Endothelial cell of umbilical vein (primary cell): ENCODE measurements at regions not wholly inside any gene's neighbourhood (a gene's known extent, or its start where the extent isn't known, plus 50 kb on each side); places are given as distances from the start of the nearest gene placed in this dataset.

Experiments
- BruUV-seq: library from RNA; stranded (reverse); fragments of 400-500 nt; replicated peaks from 2 replicates; lab custom pipeline; 2021; lab: Mats Ljungman, UMichigan
- CTCF ChIA-PET: fragments of 300-600, 350-600 bp; sonication (Branson Sonifier 250); formaldehyde crosslinking; loops from one replicate; lab custom pipeline; 2021; ENCODE audit warnings: antibody characterized with exemption, inconsistent platforms; lab: Charles Lee
- POLR2A ChIA-PET: fragments of 300-600, 350-600 bp; sonication (Branson Sonifier 250); formaldehyde crosslinking; loops from one replicate; lab custom pipeline; 2021; ENCODE audit warnings: antibody characterized with exemption, inconsistent platforms; lab: Charles Lee
- DNase-seq: peaks from one replicate; pipeline ENCODE4 v3.0.0-alpha.2; 2011; ENCODE audit warnings: low read depth, low spot score
- FAIRE-seq: peaks from 2 replicates; lab custom pipeline; 2011; peaks lifted over from hg19 to GRCh38; lab: Jason Lieb, UNC
- H2AFZ ChIP-seq: 2 replicates; pipeline ENCODE4 v1.6.0; 2012; ENCODE audit warnings: low read depth, low read length, control low read depth, inconsistent platforms
- H3K27ac ChIP-seq: 2 replicates; pipeline ENCODE4 v1.5.1; 2011; ENCODE audit warnings: low read depth, mild to moderate bottlenecking, control low read depth, low read length, moderate library complexity; ENCODE audit not compliant: insufficient read depth
- H3K27me3 ChIP-seq, 2 experiments: 2 replicates each; pipeline versions ENCODE4 v1.6.0 to v1.6.1; 2011; ENCODE audit warnings: low read length in 2 of 2, mixed read lengths in 1 of 2; ENCODE audit not compliant: control insufficient read depth in 2 of 2, insufficient read depth in 2 of 2
- H3K36me3 ChIP-seq, 2 experiments: 2 replicates in 1 of 2; 3 replicates in 1 of 2; pipeline ENCODE4 v1.5.1; 2011; ENCODE audit warnings: low read length in 2 of 2, mild to moderate bottlenecking in 1 of 2, moderate library complexity in 1 of 2; ENCODE audit not compliant: control insufficient read depth in 2 of 2, insufficient read depth in 2 of 2; ENCODE audit errors: extremely low read depth in 1 of 2
- H3K4me1 ChIP-seq: 3 replicates; pipeline ENCODE4 v1.5.1; 2011; ENCODE audit warnings: mild to moderate bottlenecking, low read length; ENCODE audit not compliant: control insufficient read depth, insufficient read depth; ENCODE audit errors: extremely low read depth
- H3K4me2 ChIP-seq: 2 replicates; pipeline ENCODE4 v1.6.1; 2011; ENCODE audit warnings: low read length, control low read depth, mixed read lengths; ENCODE audit not compliant: insufficient read depth
- H3K4me3 ChIP-seq, 3 experiments: fragments of 200-600 bp in 1 of 3; sonication (generic), shearing (Covaris generic) in 1 of 3; replicated peaks in 1 of 3; 2 replicates each; pipeline ENCODE4 v1.5.1; 2011 to 2016; ENCODE audit warnings: control low read depth in 3 of 3, low read length in 3 of 3, mild to moderate bottlenecking in 2 of 3, inconsistent platforms in 1 of 3, low read depth in 1 of 3, moderate library complexity in 1 of 3; ENCODE audit not compliant: insufficient read depth in 1 of 3
- H3K79me2 ChIP-seq: 2 replicates; pipeline ENCODE4 v1.6.0; 2012; ENCODE audit warnings: low read length, inconsistent platforms; ENCODE audit not compliant: control insufficient read depth, insufficient read depth
- H3K9ac ChIP-seq: replicated peaks from 2 replicates; pipeline ENCODE3; 2011; ENCODE audit warnings: low read length, control low read depth; ENCODE audit not compliant: insufficient read depth; ENCODE audit errors: extremely low read depth
- H3K9me1 ChIP-seq: replicated peaks from 3 replicates; pipeline ENCODE4 v1.6.0; 2011; ENCODE audit warnings: mild to moderate bottlenecking, low read length; ENCODE audit not compliant: control insufficient read depth, insufficient read depth; ENCODE audit errors: extremely low read depth
- H3K9me3 ChIP-seq: replicated peaks from 2 replicates; pipeline ENCODE4 v1.5.1; 2012; ENCODE audit warnings: low read length, inconsistent platforms; ENCODE audit not compliant: control insufficient read depth, insufficient read depth
- H4K20me1 ChIP-seq: replicated peaks from 2 replicates; pipeline ENCODE3; 2011; ENCODE audit warnings: mild to moderate bottlenecking, low read length; ENCODE audit not compliant: control insufficient read depth, insufficient read depth; ENCODE audit errors: extremely low read depth
- CTCF ChIP-seq, 2 donors: IDR thresholded peaks; 1 replicate in 1 of 2; 2 replicates in 1 of 2; pipeline ENCODE4 v1.5.1; 2011; ENCODE audit warnings: low read length in 2 of 2, mild to moderate bottlenecking in 2 of 2, moderate library complexity in 2 of 2, control low read depth in 1 of 2, inconsistent platforms in 1 of 2, low read depth in 1 of 2; ENCODE audit not compliant: insufficient read depth in 1 of 2; ENCODE audit errors: extremely low read depth in 1 of 2
- EZH2 ChIP-seq: IDR thresholded peaks from 2 replicates; pipeline ENCODE4 v1.6.1; 2012; ENCODE audit warnings: borderline replicate concordance, low read depth, mild to moderate bottlenecking, moderate library complexity, low read length, inconsistent platforms; ENCODE audit not compliant: severe bottlenecking
- FOS ChIP-seq: IDR thresholded peaks from 2 replicates; pipeline ENCODE4 v1.6.1; 2011; ENCODE audit warnings: mild to moderate bottlenecking, low read length, moderate library complexity, borderline replicate concordance; ENCODE audit not compliant: insufficient read depth
- GATA2 ChIP-seq: IDR thresholded peaks from 2 replicates; pipeline ENCODE4 v1.7.0; 2011; ENCODE audit warnings: low read depth, mild to moderate bottlenecking, moderate library complexity, mixed read lengths, low read length; ENCODE audit not compliant: insufficient read length, insufficient read depth
- JUN ChIP-seq: IDR thresholded peaks from 2 replicates; pipeline ENCODE4 v1.6.1; 2011; ENCODE audit warnings: borderline replicate concordance, low read depth; ENCODE audit not compliant: insufficient read length, insufficient read depth
- MAX ChIP-seq: IDR thresholded peaks from 2 replicates; pipeline ENCODE4 v1.6.1; 2011; ENCODE audit not compliant: insufficient read depth, insufficient read length
- MYC ChIP-seq: IDR thresholded peaks from one replicate; pipeline ENCODE4 v1.6.1; 2011; ENCODE audit warnings: mild to moderate bottlenecking, low read depth, low read length
- POLR2A ChIP-seq: IDR thresholded peaks from 2 replicates; pipeline ENCODE4 v1.6.1; 2012; ENCODE audit warnings: low read depth, mild to moderate bottlenecking, control low read depth, low read length
- POLR2AphosphoS5 ChIP-seq: IDR thresholded peaks from 2 replicates; pipeline ENCODE4 v1.6.1; 2012; ENCODE audit warnings: low read depth, mild to moderate bottlenecking, control low read depth, low read length, moderate library complexity; ENCODE audit not compliant: insufficient read depth
- dilution Hi-C: fragments of 300-500 bp; cut with MboI; formaldehyde crosslinking; loops from one replicate; pipeline ENCODE4 v1.15.0; 2019; ENCODE audit warnings: low sequenced_read_pairs; ENCODE audit not compliant: extremely low pct_ligation_motif_present
- intact Hi-C: fragments of 100-400 bp; cut with micrococcal nuclease; formaldehyde crosslinking; loops from one replicate; pipeline ENCODE4 v1.10.0; 2022

GRCh38 chr22:48050836-48051235 lies 1288.4 kb downstream of the TBC1D22A start:
- H3K9me1 ChIP-seq = no peaks in the 10 kb centered on the region
- H3K36me3 ChIP-seq = no peaks in the 10 kb centered on the region
- H3K4me3 ChIP-seq = no peak overlapping the region
- no peaks in the 10 kb centered on the region for H4K20me1 ChIP-seq
- H3K27ac ChIP-seq = no peak overlapping the region
- intact Hi-C loops (no loop called here), dilution Hi-C loops (no loop called here)
- no peak for FAIRE-seq
- DNase-seq = no peak
- TF ChIP-seq GATA2 = no peak
- TF ChIP-seq JUN = no peak
- no peak for TF ChIP-seq MYC
- TF ChIP-seq MAX = no peak
- no peaks in the 10 kb centered on the region for H3K4me1 ChIP-seq
- no peak overlapping the region for H2AFZ ChIP-seq
- ChIA-PET CTCF (no interaction called here), POLR2A (no interaction called here)
- H3K27me3 ChIP-seq = no peaks in the 10 kb centered on the region
- H3K9me3 ChIP-seq = peaks cover 11% of the 10 kb centered on the region
- BruUV-seq = no TSS peak
- no peaks in the 10 kb centered on the region for H3K79me2 ChIP-seq
- no peak overlapping the region for H3K9ac ChIP-seq
- no peak overlapping the region for H3K4me2 ChIP-seq

GRCh38 chr22:48049116-48049515 lies 1286.7 kb downstream of the TBC1D22A start:
- FAIRE-seq = no peak
- H3K4me1 ChIP-seq = no peaks in the 10 kb centered on the region
- BruUV-seq = no TSS peak

More at GRCh38 chr22:48049116-48049515, 1286.7 kb downstream of the TBC1D22A start:
- dilution Hi-C loops = no loop called here
- Histone ChIP-seq H3K79me2 (no peaks in the 10 kb centered on the region), H2AFZ (no peak overlapping the region), H3K9me1 (no peaks in the 10 kb centered on the region), H3K36me3 (no peaks in the 10 kb centered on the region), H3K27ac (no peak overlapping the region), H3K27me3 (no peaks in the 10 kb centered on the region), H3K4me2 (no peak overlapping the region), H4K20me1 (no peaks in the 10 kb centered on the region), H3K9ac (no peak overlapping the region), H3K4me3 (no peak overlapping the region), H3K9me3 (peaks cover 4% of the 10 kb centered on the region)
- no peak for DNase-seq
- CTCF ChIA-PET = no interaction called here
- POLR2A ChIA-PET = no interaction called here
- no peak for TF ChIP-seq JUN
- TF ChIP-seq EZH2 = no peak
- TF ChIP-seq MYC = no peak
- no peak for TF ChIP-seq MAX
- TF ChIP-seq POLR2A = no peak
- TF ChIP-seq CTCF (IDR thresholded peaks at IDR 0.05; ENCODE audit: extremely low read depth in 1 of 2, insufficient read depth in 1 of 2, low read depth in 1 of 2, low read length in 2 of 2) = no peak
- no peak for TF ChIP-seq FOS
- no peak for TF ChIP-seq GATA2
- no peak for TF ChIP-seq POLR2AphosphoS5
- intact Hi-C loops = no loop called here
